WTC11 (cell line): ENCODE measurements at regions not wholly inside any gene's neighbourhood (a gene's known extent, or its start where the extent isn't known, plus 50 kb on each side); places are given as distances from the start of the nearest gene placed in this dataset.

Source experiments
- ATF2 ChIP-seq: sonication (generic); formaldehyde crosslinking; IDR thresholded peaks from 2 replicates; pipeline ENCODE4 v1.8.1; 2022; ENCODE audit warnings: low read depth, missing genetic modification reagents, borderline replicate concordance
- CTCF ChIP-seq: fragments of 200-600 bp; IDR thresholded peaks from 2 replicates; pipeline ENCODE4 v1.8.0; 2022; ENCODE audit warnings: antibody characterized with exemption
- JUN ChIP-seq: sonication (generic); formaldehyde crosslinking; IDR thresholded peaks from 2 replicates; pipeline ENCODE4 v1.8.0; 2023; ENCODE audit warnings: mild to moderate bottlenecking, missing genetic modification reagents
- PRDM15 ChIP-seq: sonication (generic); formaldehyde crosslinking; IDR thresholded peaks from 2 replicates; pipeline ENCODE4 v1.8.0; 2022; ENCODE audit warnings: missing genetic modification reagents
- PREB ChIP-seq: sonication (generic); formaldehyde crosslinking; IDR thresholded peaks from 2 replicates; pipeline ENCODE4 v1.8.1; 2022; ENCODE audit warnings: mild to moderate bottlenecking, missing genetic modification reagents, moderate library complexity, borderline replicate concordance
- USF1 ChIP-seq: sonication (generic); formaldehyde crosslinking; IDR thresholded peaks from 2 replicates; pipeline ENCODE4 v1.8.0; 2022; ENCODE audit warnings: mild to moderate bottlenecking, missing genetic modification reagents
- USF2 ChIP-seq: sonication (generic); formaldehyde crosslinking; IDR thresholded peaks from 2 replicates; pipeline ENCODE4 v1.8.1; 2023; ENCODE audit warnings: mild to moderate bottlenecking, missing genetic modification reagents, moderate library complexity
- ZBTB21 ChIP-seq: sonication (generic); formaldehyde crosslinking; IDR thresholded peaks from 2 replicates; pipeline ENCODE4 v1.8.1; 2023; ENCODE audit warnings: mild to moderate bottlenecking, missing genetic modification reagents, borderline replicate concordance
- ZNF423 ChIP-seq: fragments of 250-450 bp; sonication (Bioruptor Pico); IDR thresholded peaks from 2 replicates; pipeline ENCODE4 v2.1.2; 2022; ENCODE audit warnings: mild to moderate bottlenecking, moderate library complexity
- ZNF532 ChIP-seq: fragments of 250-450 bp; sonication (Bioruptor Pico); IDR thresholded peaks from 2 replicates; pipeline ENCODE4 v1.9.0; 2021; ENCODE audit warnings: mild to moderate bottlenecking, borderline replicate concordance

- peak; percentile 34; the same call in 1 of the 2 replicates for TF ChIP-seq CTCF
- no peak for TF ChIP-seq JUN
- TF ChIP-seq ZBTB21 (CRISPR knock-in tag): no peak
- TF ChIP-seq PRDM15 (CRISPR knock-in tag): no peak
- TF ChIP-seq USF1 (CRISPR knock-in tag): no peak
- TF ChIP-seq ZNF423 (CRISPR knock-in tag): no peak
- TF ChIP-seq ATF2: no peak
- TF ChIP-seq ZNF532: no peak
- TF ChIP-seq PREB (CRISPR knock-in tag): no peak
- no peak for TF ChIP-seq USF2 (CRISPR knock-in tag)
Measured at GRCh38 chr4:73341454-73341853, 62.6 kb upstream of the ALB start.
